Hepatocyte (in vitro differentiated cells): ENCODE measurements at regions not wholly inside any gene's neighbourhood (a gene's known extent, or its start where the extent isn't known, plus 50 kb on each side); places are given as distances from the start of the nearest gene placed in this dataset.

ENCODE experiments used
- DNase-seq: peaks from one replicate; pipeline ENCODE4 v3.0.0-alpha.2; 2016; ENCODE audit warnings: low spot score
- H2AFZ ChIP-seq: fragments of 200-600 bp; sonication (generic); 2 replicates; pipeline ENCODE4 v1.6.0; 2016; ENCODE audit warnings: antibody characterized with exemption, mild to moderate bottlenecking
- H3K27ac ChIP-seq: fragments of 200-600 bp; sonication (generic); 2 replicates; pipeline ENCODE4 v1.5.1; 2016; ENCODE audit warnings: mild to moderate bottlenecking
- H3K27me3 ChIP-seq: fragments of 200-600 bp; sonication (generic); 2 replicates; pipeline ENCODE4 v1.6.1; 2016
- H3K36me3 ChIP-seq: fragments of 200-600 bp; sonication (generic); replicated peaks from 2 replicates; pipeline ENCODE4 v1.5.1; 2016; ENCODE audit warnings: low read depth; ENCODE audit not compliant: insufficient read depth
- H3K4me1 ChIP-seq: fragments of 200-600 bp; sonication (generic); 2 replicates; pipeline ENCODE4 v1.5.1; 2016; ENCODE audit warnings: mild to moderate bottlenecking, moderate library complexity; ENCODE audit not compliant: insufficient read depth
- H3K4me2 ChIP-seq: fragments of 200-600 bp; sonication (generic); 2 replicates; pipeline ENCODE4 v1.6.0; 2016
- H3K4me3 ChIP-seq: fragments of 200-600 bp; sonication (generic); 2 replicates; pipeline ENCODE4 v1.5.1; 2016; ENCODE audit warnings: mild to moderate bottlenecking
- H3K79me2 ChIP-seq: fragments of 200-600 bp; sonication (generic); 2 replicates; pipeline ENCODE4 v1.6.0; 2017; ENCODE audit warnings: mild to moderate bottlenecking
- H3K9me2 ChIP-seq: fragments of 200-600 bp; sonication (generic); replicated peaks from 2 replicates; pipeline ENCODE4 v1.6.0; 2017; ENCODE audit warnings: mild to moderate bottlenecking; ENCODE audit not compliant: insufficient read depth
- H3K9me3 ChIP-seq: fragments of 200-600 bp; sonication (generic); 2 replicates; pipeline ENCODE4 v1.5.1; 2016; ENCODE audit warnings: low read depth, mild to moderate bottlenecking
- H4K20me1 ChIP-seq: fragments of 200-600 bp; sonication (generic); 2 replicates; pipeline ENCODE4 v1.6.0; 2016; ENCODE audit warnings: mild to moderate bottlenecking; ENCODE audit not compliant: insufficient read depth, poor library complexity, severe bottlenecking
- CTCF ChIP-seq: fragments of 200-600 bp; sonication (generic); IDR thresholded peaks from 2 replicates; pipeline ENCODE4 v1.5.1; 2016; ENCODE audit warnings: antibody characterized with exemption, mild to moderate bottlenecking; ENCODE audit not compliant: poor library complexity
- EZH2 ChIP-seq: fragments of 200-600 bp; sonication (generic); IDR thresholded peaks from 2 replicates; pipeline ENCODE4 v1.6.1; 2016; ENCODE audit warnings: antibody characterized with exemption, mild to moderate bottlenecking, borderline replicate concordance
- EZH2phosphoT487 ChIP-seq: fragments of 200-600 bp; sonication (generic); IDR thresholded peaks from one replicate; pipeline ENCODE4 v1.6.1; 2018; ENCODE audit warnings: antibody characterized with exemption, mild to moderate bottlenecking, low read depth, moderate library complexity; ENCODE audit not compliant: unreplicated experiment, severe bottlenecking
- WGBS: methylation state at CpG from one replicate; pipeline ENCODE4 v1.1.6; 2016; ENCODE audit warnings: low lambda C conversion rate; ENCODE audit errors: missing lambda C conversion rate; 5-methylcytosine and 5-hydroxymethylcytosine counted together

GRCh38 chr6:120129228-120129627 lies 779.7 kb upstream of the MAN1A1 start:
- no peaks in the 10 kb centered on the region for H3K36me3 ChIP-seq
- no peaks in the 10 kb centered on the region for H3K79me2 ChIP-seq
- no peak overlapping the region for H3K4me3 ChIP-seq
- H3K9me2 ChIP-seq: no peaks in the 10 kb centered on the region
- no peak overlapping the region for H3K4me2 ChIP-seq
- no peaks in the 10 kb centered on the region for H3K27me3 ChIP-seq
- TF ChIP-seq CTCF (no peak), EZH2phosphoT487 (no peak)
- DNase-seq: no peak
- 78% methylated on average over 1 of the region's 1 CpG for WGBS
- no peaks in the 10 kb centered on the region for H3K4me1 ChIP-seq
- no peak overlapping the region for H3K27ac ChIP-seq
- H4K20me1 ChIP-seq: no peaks in the 10 kb centered on the region
- H2AFZ ChIP-seq: no peak overlapping the region
- no peaks in the 10 kb centered on the region for H3K9me3 ChIP-seq

DNA sequence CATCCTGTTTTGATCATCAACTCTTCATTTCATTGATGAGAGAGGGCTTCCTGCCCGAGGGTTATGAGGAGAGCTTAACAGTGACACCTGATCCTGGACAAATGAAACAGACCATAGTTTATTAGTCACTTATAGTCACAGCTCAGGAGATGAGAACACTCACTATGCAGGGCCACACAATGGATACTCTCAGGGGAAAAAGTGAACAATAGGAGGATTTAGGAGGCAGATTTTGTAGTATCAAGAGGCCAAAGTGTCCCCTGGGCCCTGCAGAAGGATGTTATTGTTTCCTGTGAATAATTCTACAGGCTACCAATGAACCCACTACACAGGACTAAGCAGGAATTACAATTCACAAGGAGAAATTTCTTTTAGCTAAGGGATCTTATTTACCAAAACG lies 772.8 kb upstream of the MAN1A1 start:
- no peaks in the 10 kb centered on the region for H3K79me2 ChIP-seq
- H2AFZ ChIP-seq: no peak overlapping the region
- H3K9me2 ChIP-seq: no peaks in the 10 kb centered on the region
- no peak overlapping the region for H3K4me2 ChIP-seq
- H3K9me3 ChIP-seq: no peaks in the 10 kb centered on the region
- no peaks in the 10 kb centered on the region for H4K20me1 ChIP-seq
- H3K27me3 ChIP-seq: no peaks in the 10 kb centered on the region
- no peaks in the 10 kb centered on the region for H3K36me3 ChIP-seq
- no peak for DNase-seq
- 67% methylated on average over 2 of the region's 2 CpGs for WGBS
- TF ChIP-seq CTCF: no peak
- TF ChIP-seq EZH2phosphoT487: no peak
- no peak for TF ChIP-seq EZH2
- H3K4me3 ChIP-seq: no peak overlapping the region
- H3K27ac ChIP-seq: no peak overlapping the region
- no peaks in the 10 kb centered on the region for H3K4me1 ChIP-seq

DNA sequence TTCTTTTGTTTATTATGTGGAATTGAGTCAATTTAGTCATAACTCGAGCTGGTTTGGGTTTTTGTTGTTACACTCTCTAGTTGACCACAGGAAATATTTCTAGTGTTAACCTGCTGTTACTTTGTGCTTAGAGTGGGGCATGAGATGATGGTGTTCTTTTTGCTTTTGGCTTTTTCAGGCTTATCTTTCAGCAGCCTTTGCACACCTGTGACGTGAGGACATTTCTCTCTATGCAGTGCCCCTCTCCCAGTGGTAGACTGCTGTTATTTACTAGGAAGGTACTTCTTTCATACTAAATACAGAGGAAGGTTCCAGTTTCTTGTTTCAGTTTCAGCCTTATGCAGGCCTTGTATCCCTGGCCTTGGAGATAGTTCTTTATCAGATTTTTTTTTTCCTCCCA lies 766.8 kb upstream of the MAN1A1 start:
- Histone ChIP-seq H3K27me3 (no peaks in the 10 kb centered on the region), H3K4me1 (no peaks in the 10 kb centered on the region), H3K27ac (no peak overlapping the region), H3K9me2 (no peaks in the 10 kb centered on the region), H4K20me1 (no peaks in the 10 kb centered on the region), H3K9me3 (no peaks in the 10 kb centered on the region), H3K4me3 (no peak overlapping the region), H2AFZ (no peak overlapping the region), H3K36me3 (no peaks in the 10 kb centered on the region), H3K4me2 (no peak overlapping the region), H3K79me2 (no peaks in the 10 kb centered on the region)
- TF ChIP-seq EZH2phosphoT487 (no peak), EZH2 (no peak), CTCF (no peak)
- WGBS: 69% methylated on average over 2 of the region's 2 CpGs
- DNase-seq: no peak

GRCh38 chr6:120112980-120113379 lies 763.4 kb upstream of the MAN1A1 start:
- Histone ChIP-seq H3K27ac (no peak overlapping the region), H3K4me2 (no peak overlapping the region), H3K4me1 (no peaks in the 10 kb centered on the region), H3K27me3 (no peaks in the 10 kb centered on the region), H3K9me2 (no peaks in the 10 kb centered on the region), H3K4me3 (no peak overlapping the region), H3K9me3 (no peaks in the 10 kb centered on the region), H2AFZ (no peak overlapping the region), H4K20me1 (no peaks in the 10 kb centered on the region), H3K79me2 (no peaks in the 10 kb centered on the region), H3K36me3 (no peaks in the 10 kb centered on the region)
- TF ChIP-seq EZH2phosphoT487 (no peak), CTCF (no peak), EZH2 (no peak)
- DNase-seq: no peak
